ENCODE measurements at regions not wholly inside any gene's neighbourhood (a gene's known extent, or its start where the extent isn't known, plus 50 kb on each side); places are given as distances from the start of the nearest gene placed in this dataset.

DNA sequence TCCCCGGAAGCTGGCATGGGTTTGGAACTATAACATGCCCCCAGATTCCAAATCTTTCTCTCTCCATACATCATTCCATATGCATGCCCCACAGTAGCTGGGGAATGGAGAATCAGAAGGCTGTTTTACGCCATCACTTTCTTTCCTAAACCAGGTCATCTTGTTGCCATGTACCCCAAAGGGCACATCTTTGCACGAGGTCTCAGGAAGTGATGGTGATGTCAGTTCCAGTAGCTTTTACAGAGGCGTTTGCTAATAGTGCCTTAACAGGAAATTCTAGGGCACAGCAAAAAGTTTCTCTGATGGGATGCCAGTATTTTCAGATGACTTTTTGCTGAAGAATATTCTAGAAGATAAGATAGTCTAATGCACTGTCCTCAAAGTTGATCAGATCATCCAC is 241.5 kb downstream of the MAF start:
- H3K4me1 ChIP-seq (ENCODE audit: control insufficient read depth in 2 of 2, insufficient read depth in 2 of 2, low read length in 2 of 2) = no peaks in the 10 kb centered on the region
- no peak overlapping the region for H3K27ac ChIP-seq (ENCODE audit: low read depth in 2 of 2, low read length in 2 of 2)
- H3K9ac ChIP-seq (ENCODE audit: low read depth in 1 of 2, low read length in 2 of 2) = no peak overlapping the region
- H3K4me3 ChIP-seq (ENCODE audit: low read length in 2 of 2) = no peak overlapping the region
- no peaks in the 10 kb centered on the region for H3K36me3 ChIP-seq (ENCODE audit: control insufficient read depth in 2 of 2, insufficient read depth in 2 of 2, low read length in 2 of 2)
- no peaks in the 10 kb centered on the region for H3K9me3 ChIP-seq (ENCODE audit: control insufficient read depth in 2 of 2, low read length in 2 of 2)
- H3K27me3 ChIP-seq (ENCODE audit: control insufficient read depth in 2 of 2, insufficient read depth in 2 of 2, low read length in 2 of 2) = no peaks in the 10 kb centered on the region

DNA sequence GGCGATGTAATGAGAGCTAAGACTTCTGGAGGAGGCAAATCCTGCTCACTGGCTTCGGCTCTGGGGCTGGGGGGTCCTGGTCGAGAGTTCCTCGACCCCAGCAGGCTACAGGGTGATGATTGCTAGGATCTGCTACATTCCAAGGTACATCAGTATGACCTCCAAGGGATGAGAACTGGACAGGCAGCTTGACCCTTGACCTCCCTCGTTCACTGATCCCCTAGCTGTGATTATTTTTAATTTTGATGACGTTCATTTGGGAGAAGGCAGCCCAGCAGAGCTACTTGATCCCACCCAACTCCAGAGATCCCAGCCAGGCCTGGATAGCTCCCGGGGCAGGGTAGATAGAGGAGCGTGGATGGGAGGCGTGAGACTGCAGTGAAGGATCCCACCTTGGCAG is 242.3 kb downstream of the MAF start:
- Histone ChIP-seq H3K9me3 (ENCODE audit: control insufficient read depth in 2 of 2, low read length in 2 of 2) (no peaks in the 10 kb centered on the region), H3K4me1 (ENCODE audit: control insufficient read depth in 2 of 2, insufficient read depth in 2 of 2, low read length in 2 of 2) (no peaks in the 10 kb centered on the region), H3K4me3 (ENCODE audit: low read length in 2 of 2) (no peak overlapping the region), H3K27me3 (ENCODE audit: control insufficient read depth in 2 of 2, insufficient read depth in 2 of 2, low read length in 2 of 2) (no peaks in the 10 kb centered on the region), H3K36me3 (ENCODE audit: control insufficient read depth in 2 of 2, insufficient read depth in 2 of 2, low read length in 2 of 2) (no peaks in the 10 kb centered on the region), H3K9ac (ENCODE audit: low read depth in 1 of 2, low read length in 2 of 2) (no peak overlapping the region), H3K27ac (ENCODE audit: low read depth in 2 of 2, low read length in 2 of 2) (no peak overlapping the region)

- Histone ChIP-seq H3K9me3 (ENCODE audit: control insufficient read depth in 2 of 2, low read length in 2 of 2) (no peaks in the 10 kb centered on the region), H3K27ac (ENCODE audit: low read depth in 2 of 2, low read length in 2 of 2) (no peak overlapping the region), H3K27me3 (ENCODE audit: control insufficient read depth in 2 of 2, insufficient read depth in 2 of 2, low read length in 2 of 2) (no peaks in the 10 kb centered on the region), H3K4me1 (ENCODE audit: control insufficient read depth in 2 of 2, insufficient read depth in 2 of 2, low read length in 2 of 2) (no peaks in the 10 kb centered on the region), H3K9ac (ENCODE audit: low read depth in 1 of 2, low read length in 2 of 2) (no peak overlapping the region), H3K4me3 (ENCODE audit: low read length in 2 of 2) (no peak overlapping the region), H3K36me3 (ENCODE audit: control insufficient read depth in 2 of 2, insufficient read depth in 2 of 2, low read length in 2 of 2) (no peaks in the 10 kb centered on the region)
Observed at GRCh38 chr16:79355600-79356358, 244.8 kb downstream of the MAF start.

GRCh38 chr16:79351927-79352326 is 248.6 kb downstream of the MAF start:
- no peak overlapping the region for H3K9ac ChIP-seq (ENCODE audit: low read depth in 1 of 2, low read length in 2 of 2)
- no peak overlapping the region for H3K27ac ChIP-seq (ENCODE audit: low read depth in 2 of 2, low read length in 2 of 2)
- H3K4me3 ChIP-seq (ENCODE audit: low read length in 2 of 2) = no peak overlapping the region
- H3K27me3 ChIP-seq (ENCODE audit: control insufficient read depth in 2 of 2, insufficient read depth in 2 of 2, low read length in 2 of 2) = no peaks in the 10 kb centered on the region
- no peaks in the 10 kb centered on the region for H3K36me3 ChIP-seq (ENCODE audit: control insufficient read depth in 2 of 2, insufficient read depth in 2 of 2, low read length in 2 of 2)
- H3K4me1 ChIP-seq (ENCODE audit: control insufficient read depth in 2 of 2, insufficient read depth in 2 of 2, low read length in 2 of 2) = no peaks in the 10 kb centered on the region
- no peaks in the 10 kb centered on the region for H3K9me3 ChIP-seq (ENCODE audit: control insufficient read depth in 2 of 2, low read length in 2 of 2)

GRCh38 chr16:79349803-79350202 is 250.7 kb downstream of the MAF start:
- H3K27me3 ChIP-seq (ENCODE audit: control insufficient read depth in 2 of 2, insufficient read depth in 2 of 2, low read length in 2 of 2) = no peaks in the 10 kb centered on the region
- H3K27ac ChIP-seq (ENCODE audit: low read depth in 2 of 2, low read length in 2 of 2) = no peak overlapping the region
- H3K9me3 ChIP-seq (ENCODE audit: control insufficient read depth in 2 of 2, low read length in 2 of 2) = no peaks in the 10 kb centered on the region
- no peak overlapping the region for H3K4me3 ChIP-seq (ENCODE audit: low read length in 2 of 2)
- H3K36me3 ChIP-seq (ENCODE audit: control insufficient read depth in 2 of 2, insufficient read depth in 2 of 2, low read length in 2 of 2) = no peaks in the 10 kb centered on the region
- H3K9ac ChIP-seq (ENCODE audit: low read depth in 1 of 2, low read length in 2 of 2) = no peak overlapping the region
- no peaks in the 10 kb centered on the region for H3K4me1 ChIP-seq (ENCODE audit: control insufficient read depth in 2 of 2, insufficient read depth in 2 of 2, low read length in 2 of 2)

DNA sequence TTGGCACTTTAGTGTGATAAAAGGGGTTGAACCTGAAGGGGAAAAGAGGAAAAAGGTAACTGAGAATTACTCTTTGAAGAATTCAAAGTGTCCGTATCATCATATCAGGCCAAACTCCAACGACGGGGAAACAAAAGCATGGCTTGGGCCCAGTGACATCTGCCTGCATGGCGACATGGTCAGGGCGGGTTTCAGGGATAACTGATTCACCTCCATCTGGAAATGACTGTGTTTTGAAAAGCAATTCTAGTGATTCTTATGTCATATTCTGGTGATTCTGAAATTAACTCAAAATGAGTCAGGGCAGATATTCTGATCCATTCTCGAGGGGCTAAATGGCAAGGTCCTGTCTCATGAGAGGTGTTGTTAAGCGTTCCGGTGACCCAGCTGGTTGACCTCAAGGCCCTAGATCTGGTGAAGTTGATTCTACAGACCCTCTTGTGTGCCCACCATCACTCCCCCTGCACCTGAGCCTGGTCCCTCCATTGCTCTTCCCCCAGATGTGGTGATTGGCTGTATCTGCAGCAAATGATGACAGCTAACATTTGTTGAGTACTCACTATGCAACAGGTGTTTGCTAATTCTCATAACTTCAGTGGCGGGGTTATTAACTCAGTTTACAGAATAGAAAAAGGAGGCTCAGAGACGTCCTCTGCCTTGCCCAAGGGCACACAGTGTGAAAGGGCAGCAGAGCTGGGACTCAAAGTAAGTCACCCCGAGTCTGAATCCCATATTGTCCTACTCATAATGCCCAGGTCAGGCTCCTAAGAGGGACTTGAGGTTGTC is 251.8 kb downstream of the MAF start:
- Histone ChIP-seq H3K9me3 (ENCODE audit: control insufficient read depth in 2 of 2, low read length in 2 of 2) (no peaks in the 10 kb centered on the region), H3K36me3 (ENCODE audit: control insufficient read depth in 2 of 2, insufficient read depth in 2 of 2, low read length in 2 of 2) (no peaks in the 10 kb centered on the region), H3K27ac (ENCODE audit: low read depth in 2 of 2, low read length in 2 of 2) (no peak overlapping the region), H3K4me3 (ENCODE audit: low read length in 2 of 2) (no peak overlapping the region), H3K9ac (ENCODE audit: low read depth in 1 of 2, low read length in 2 of 2) (no peak overlapping the region), H3K27me3 (ENCODE audit: control insufficient read depth in 2 of 2, insufficient read depth in 2 of 2, low read length in 2 of 2) (no peaks in the 10 kb centered on the region), H3K4me1 (ENCODE audit: control insufficient read depth in 2 of 2, insufficient read depth in 2 of 2, low read length in 2 of 2) (no peaks in the 10 kb centered on the region)

- no peak overlapping the region for H3K9ac ChIP-seq (ENCODE audit: low read depth in 1 of 2, low read length in 2 of 2)
- H3K4me1 ChIP-seq (ENCODE audit: control insufficient read depth in 2 of 2, insufficient read depth in 2 of 2, low read length in 2 of 2) = no peaks in the 10 kb centered on the region
- no peaks in the 10 kb centered on the region for H3K9me3 ChIP-seq (ENCODE audit: control insufficient read depth in 2 of 2, low read length in 2 of 2)
- H3K4me3 ChIP-seq (ENCODE audit: low read length in 2 of 2) = no peak overlapping the region
- no peaks in the 10 kb centered on the region for H3K36me3 ChIP-seq (ENCODE audit: control insufficient read depth in 2 of 2, insufficient read depth in 2 of 2, low read length in 2 of 2)
- H3K27me3 ChIP-seq (ENCODE audit: control insufficient read depth in 2 of 2, insufficient read depth in 2 of 2, low read length in 2 of 2) = no peaks in the 10 kb centered on the region
- H3K27ac ChIP-seq (ENCODE audit: low read depth in 2 of 2, low read length in 2 of 2) = no peak overlapping the region
Observed at GRCh38 chr16:79347277-79347676, 253.3 kb downstream of the MAF start.

- no peak overlapping the region for H3K27ac ChIP-seq (ENCODE audit: low read depth in 2 of 2, low read length in 2 of 2)
- H3K36me3 ChIP-seq (ENCODE audit: control insufficient read depth in 2 of 2, insufficient read depth in 2 of 2, low read length in 2 of 2) = no peaks in the 10 kb centered on the region
- no peaks in the 10 kb centered on the region for H3K4me1 ChIP-seq (ENCODE audit: control insufficient read depth in 2 of 2, insufficient read depth in 2 of 2, low read length in 2 of 2)
- H3K4me3 ChIP-seq (ENCODE audit: low read length in 2 of 2) = no peak overlapping the region
- H3K27me3 ChIP-seq (ENCODE audit: control insufficient read depth in 2 of 2, insufficient read depth in 2 of 2, low read length in 2 of 2) = no peaks in the 10 kb centered on the region
- H3K9me3 ChIP-seq (ENCODE audit: control insufficient read depth in 2 of 2, low read length in 2 of 2) = no peaks in the 10 kb centered on the region
- no peak overlapping the region for H3K9ac ChIP-seq (ENCODE audit: low read depth in 1 of 2, low read length in 2 of 2)
Observed at GRCh38 chr16:79339863-79340262, 260.7 kb downstream of the MAF start.

DNA sequence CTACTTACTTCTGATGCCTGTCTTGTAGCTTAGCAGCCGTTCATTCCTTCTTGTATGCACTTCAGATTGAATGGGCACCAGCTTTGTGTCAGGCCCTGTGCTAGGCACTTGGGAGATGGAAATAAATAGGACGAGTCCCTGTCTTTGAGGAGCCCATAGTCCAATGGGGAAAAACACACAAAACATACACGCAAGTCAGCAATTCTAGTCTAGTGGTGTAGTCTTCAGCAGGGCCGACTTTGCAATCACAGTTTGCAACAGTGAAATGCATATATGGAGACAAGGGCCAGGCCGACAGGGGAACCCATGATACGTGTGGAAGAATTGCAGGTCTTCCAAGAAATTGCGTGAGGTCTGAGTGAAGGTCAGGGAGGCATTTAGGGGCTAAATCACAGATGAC is 262.6 kb downstream of the MAF start:
- Histone ChIP-seq H3K4me1 (ENCODE audit: control insufficient read depth in 2 of 2, insufficient read depth in 2 of 2, low read length in 2 of 2) (no peaks in the 10 kb centered on the region), H3K9ac (ENCODE audit: low read depth in 1 of 2, low read length in 2 of 2) (no peak overlapping the region), H3K36me3 (ENCODE audit: control insufficient read depth in 2 of 2, insufficient read depth in 2 of 2, low read length in 2 of 2) (no peaks in the 10 kb centered on the region), H3K9me3 (ENCODE audit: control insufficient read depth in 2 of 2, low read length in 2 of 2) (no peaks in the 10 kb centered on the region), H3K27ac (ENCODE audit: low read depth in 2 of 2, low read length in 2 of 2) (no peak overlapping the region), H3K27me3 (ENCODE audit: control insufficient read depth in 2 of 2, insufficient read depth in 2 of 2, low read length in 2 of 2) (no peaks in the 10 kb centered on the region), H3K4me3 (ENCODE audit: low read length in 2 of 2) (no peak overlapping the region)

DNA sequence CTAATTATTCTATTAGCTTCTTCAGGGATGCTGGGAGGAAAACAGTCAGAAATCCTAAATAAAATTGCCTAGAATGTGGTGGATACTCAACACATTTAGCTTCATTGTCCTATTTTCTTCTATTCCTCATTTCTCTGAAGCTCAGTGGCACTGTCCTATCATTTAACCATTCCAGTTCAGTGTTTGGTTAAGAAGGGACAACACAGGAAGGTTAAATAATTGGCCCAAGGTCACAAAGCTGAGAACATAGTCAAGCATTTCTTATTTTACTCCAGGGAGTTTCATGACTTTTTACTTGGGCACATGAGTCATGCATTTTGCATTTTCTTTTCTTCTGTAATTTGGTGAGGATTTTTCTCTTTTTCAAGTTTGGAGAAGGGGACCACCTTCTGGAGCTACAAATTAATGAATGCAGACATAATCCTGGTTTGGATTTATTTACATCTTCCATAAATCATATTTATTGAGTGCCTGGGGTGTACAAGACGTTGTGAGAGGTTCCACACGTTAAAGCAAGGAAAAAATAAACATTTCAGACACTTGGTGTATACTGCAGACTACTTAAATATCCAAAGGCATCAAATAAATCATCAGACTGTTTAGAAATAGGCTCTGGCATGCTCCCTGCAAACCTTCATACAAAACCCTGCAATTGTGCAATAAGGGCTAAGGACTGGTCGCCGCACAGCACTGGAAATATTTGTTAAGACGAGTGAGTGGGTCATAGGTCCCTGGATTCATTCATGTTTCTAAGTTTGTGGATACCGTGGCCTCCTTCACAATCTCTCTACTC is 263.9 kb downstream of the MAF start:
- Histone ChIP-seq H3K27ac (ENCODE audit: low read depth in 2 of 2, low read length in 2 of 2) (no peak overlapping the region), H3K4me1 (ENCODE audit: control insufficient read depth in 2 of 2, insufficient read depth in 2 of 2, low read length in 2 of 2) (no peaks in the 10 kb centered on the region), H3K36me3 (ENCODE audit: control insufficient read depth in 2 of 2, insufficient read depth in 2 of 2, low read length in 2 of 2) (no peaks in the 10 kb centered on the region), H3K4me3 (ENCODE audit: low read length in 2 of 2) (no peak overlapping the region), H3K9ac (ENCODE audit: low read depth in 1 of 2, low read length in 2 of 2) (no peak overlapping the region), H3K9me3 (ENCODE audit: control insufficient read depth in 2 of 2, low read length in 2 of 2) (no peaks in the 10 kb centered on the region), H3K27me3 (ENCODE audit: control insufficient read depth in 2 of 2, insufficient read depth in 2 of 2, low read length in 2 of 2) (no peaks in the 10 kb centered on the region)
